ENCODE measurements at regions not wholly inside any gene's neighbourhood (a gene's known extent, or its start where the extent isn't known, plus 50 kb on each side); places are given as distances from the start of the nearest gene placed in this dataset.

- DNase-seq: no peak
Measured at GRCh38 chr1:61627365-61627764, 97.6 kb downstream of the TM2D1 start.

DNA sequence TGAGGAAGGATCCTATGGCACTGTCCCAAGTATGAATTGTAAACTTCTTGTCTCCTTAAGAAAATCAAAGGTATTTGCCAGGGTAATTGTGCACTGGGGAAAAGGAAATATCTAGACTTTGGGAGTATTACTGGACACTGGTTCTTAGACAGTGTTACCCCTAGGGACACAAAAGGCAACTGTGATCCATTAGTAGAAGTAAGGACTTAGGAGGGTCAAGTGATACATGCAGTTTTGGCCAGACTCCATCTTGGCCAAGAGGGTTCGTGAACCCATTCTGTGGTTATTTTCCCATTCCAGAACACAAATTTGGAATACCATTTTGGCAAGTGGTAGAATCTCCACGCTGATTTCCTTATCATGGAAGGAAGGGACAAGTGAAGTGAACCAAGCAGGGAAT lies 98.1 kb downstream of the TM2D1 start:
- DNase-seq: no peak

DNA sequence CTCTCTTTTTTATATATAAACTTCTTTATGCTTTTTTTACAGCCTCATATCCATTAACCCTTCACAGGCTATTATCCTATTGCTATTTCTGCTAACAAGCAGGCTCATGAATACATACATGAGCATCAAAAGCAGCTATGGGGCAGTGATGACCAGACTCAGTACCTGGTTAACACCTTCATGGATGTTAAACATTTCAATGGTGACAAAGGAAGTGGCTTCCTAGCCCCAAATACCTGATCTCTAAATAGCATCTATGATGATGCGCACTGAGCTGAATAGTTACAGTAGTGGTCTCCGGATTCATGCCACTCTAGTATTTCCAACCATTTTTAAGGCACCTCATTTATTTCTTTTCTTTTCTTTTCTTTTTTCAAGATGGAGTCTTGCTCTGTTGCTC lies 101.1 kb downstream of the TM2D1 start:
- no peak for DNase-seq

DNA sequence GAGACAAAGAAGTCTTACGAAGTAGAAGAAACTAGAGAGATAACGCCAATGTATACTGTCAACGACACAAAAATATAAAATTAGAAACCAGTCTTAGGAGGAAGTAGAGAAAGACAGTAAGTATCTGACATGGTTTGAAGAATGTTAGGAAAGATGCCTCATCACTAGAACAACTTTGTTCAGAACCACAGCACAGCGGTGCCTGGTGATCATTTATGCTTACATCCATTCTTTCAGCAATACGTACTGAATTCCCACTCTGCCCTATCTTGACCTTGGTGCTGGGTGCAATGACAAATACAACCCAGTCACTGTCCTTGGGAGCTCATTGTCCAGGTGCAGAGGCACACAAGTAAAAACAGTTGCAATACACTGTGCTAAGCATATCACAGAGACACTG lies 104.4 kb downstream of the TM2D1 start:
- no peak for DNase-seq

- DNase-seq: no peak
Measured at GRCh38 chr1:61618755-61619154, 106.2 kb downstream of the TM2D1 start.

DNA sequence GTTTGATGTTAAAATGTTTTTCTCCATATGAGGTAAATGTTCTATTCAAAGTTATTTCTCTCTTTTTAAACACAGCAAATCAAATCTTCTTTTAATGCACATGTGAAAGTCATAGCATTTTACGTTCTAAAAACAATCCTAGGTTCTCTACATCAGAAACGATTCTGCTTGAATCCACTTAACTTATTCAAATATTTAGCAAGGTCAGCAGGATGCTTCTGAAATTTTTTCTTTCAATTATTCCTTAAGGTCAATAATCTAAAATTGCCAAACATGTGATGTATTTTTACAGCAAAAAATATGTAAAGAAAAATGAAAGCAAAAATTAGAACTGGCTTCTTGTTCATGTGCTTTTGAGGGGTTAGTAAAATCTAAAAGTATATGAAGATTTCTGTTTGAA lies 106.7 kb downstream of the TM2D1 start:
- DNase-seq: no peak

DNA sequence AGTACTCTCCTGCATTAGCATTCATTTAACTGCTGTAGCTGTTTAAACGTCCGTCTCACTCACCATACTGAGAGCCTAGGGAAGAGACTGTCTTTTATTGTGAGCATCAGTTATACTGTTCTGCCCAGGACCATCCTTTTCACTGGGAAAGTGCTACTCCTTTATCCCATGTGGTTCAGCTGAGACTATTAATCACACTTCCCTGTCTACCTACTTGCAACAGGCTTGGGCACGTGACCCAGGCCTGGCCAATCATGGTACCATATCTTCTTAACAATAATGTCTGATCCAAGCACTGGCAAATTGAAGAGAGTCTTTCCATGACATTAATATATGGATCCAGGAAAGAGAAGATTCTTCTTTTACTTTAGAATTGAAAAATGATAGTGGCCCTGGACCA lies 108.1 kb downstream of the TM2D1 start:
- no peak for DNase-seq

DNA sequence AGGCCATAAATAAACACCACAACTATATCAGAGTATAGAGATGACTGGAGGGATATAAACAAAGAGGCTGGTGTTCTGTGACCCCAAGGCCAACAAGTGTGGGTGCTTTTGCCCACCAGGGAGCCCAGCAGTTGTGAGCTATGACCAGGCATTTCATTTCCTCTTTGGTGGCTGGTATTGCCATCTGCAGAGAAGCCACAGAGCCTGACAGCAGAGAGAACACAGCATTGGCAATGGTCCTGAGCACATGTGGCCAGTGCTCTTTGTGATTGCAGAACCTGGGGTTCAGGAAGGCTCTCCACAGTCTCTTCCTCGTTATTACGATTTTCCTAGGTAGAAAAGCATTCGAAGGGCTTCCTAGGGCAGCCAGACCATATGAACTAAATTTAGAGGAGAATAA lies 112.3 kb downstream of the TM2D1 start:
- no peak for DNase-seq

- DNase-seq: no peak
Measured at GRCh38 chr1:61609040-61609439, 115.9 kb downstream of the TM2D1 start.

- no peak for DNase-seq
Measured at GRCh38 chr1:61607448-61607847, 117.5 kb downstream of the TM2D1 start.

GRCh38 chr1:61606448-61607312 lies 118.3 kb downstream of the TM2D1 start:
- no peak for DNase-seq

GRCh38 chr1:61605607-61606321 lies 119.2 kb downstream of the TM2D1 start:
- DNase-seq: no peak

GRCh38 chr1:61604684-61605083 lies 120.3 kb downstream of the TM2D1 start:
- DNase-seq: no peak

- no peak for DNase-seq
Measured at GRCh38 chr1:61604261-61604660, 120.7 kb downstream of the TM2D1 start.

GRCh38 chr1:61602663-61603062 lies 122.3 kb downstream of the TM2D1 start:
- no peak for DNase-seq

- no peak for DNase-seq
Measured at GRCh38 chr1:61597601-61598000, 127.3 kb downstream of the TM2D1 start.

- no peak for DNase-seq
Measured at GRCh38 chr1:61593331-61593730, 131.6 kb downstream of the TM2D1 start.

GRCh38 chr1:61591351-61591750 lies 133.6 kb downstream of the TM2D1 start:
- no peak for DNase-seq

GRCh38 chr1:61588736-61589672 lies 135.9 kb downstream of the TM2D1 start:
- DNase-seq: peak; percentile 58 to 71

DNA sequence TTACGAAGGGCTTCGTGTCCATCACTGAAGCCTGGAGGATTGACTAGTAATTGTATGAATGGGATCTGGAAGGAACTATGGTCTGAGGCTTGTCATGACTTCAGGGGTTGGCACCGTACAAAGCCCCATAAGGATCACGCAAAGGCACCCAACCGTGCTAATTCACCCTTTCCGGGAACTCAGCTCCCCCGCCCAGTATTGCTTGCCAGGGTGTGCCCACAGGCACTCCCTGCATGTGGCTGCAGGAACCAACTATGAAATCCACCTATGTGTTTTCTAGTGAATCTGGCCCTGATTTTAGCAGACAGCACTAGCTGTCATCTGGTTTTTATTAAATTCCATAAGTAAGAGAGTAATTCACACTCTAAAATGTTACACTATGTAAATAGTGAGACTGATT lies 139.2 kb downstream of the TM2D1 start:
- DNase-seq: peak in 1 of 2 experiments; percentile 20

DNA sequence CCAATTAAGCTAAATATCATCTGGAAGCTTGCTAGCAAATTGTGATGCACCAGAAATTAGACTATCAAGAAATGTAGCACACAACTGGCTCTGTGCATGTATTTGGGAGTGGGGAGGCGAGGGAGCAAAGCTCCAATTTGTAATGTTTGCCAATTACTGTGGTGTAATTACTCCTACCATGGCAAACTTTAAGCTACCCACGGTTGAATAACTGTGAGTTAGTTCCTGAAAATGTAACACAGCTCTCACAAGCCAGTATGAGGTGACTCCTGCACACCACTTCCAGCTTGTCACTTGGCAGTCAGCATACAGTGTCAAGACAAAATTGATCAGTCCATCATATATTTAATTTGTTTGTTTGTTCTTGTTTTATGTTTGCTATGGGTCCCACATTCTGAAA lies 141.2 kb downstream of the TM2D1 start:
- no peak for DNase-seq

DNA sequence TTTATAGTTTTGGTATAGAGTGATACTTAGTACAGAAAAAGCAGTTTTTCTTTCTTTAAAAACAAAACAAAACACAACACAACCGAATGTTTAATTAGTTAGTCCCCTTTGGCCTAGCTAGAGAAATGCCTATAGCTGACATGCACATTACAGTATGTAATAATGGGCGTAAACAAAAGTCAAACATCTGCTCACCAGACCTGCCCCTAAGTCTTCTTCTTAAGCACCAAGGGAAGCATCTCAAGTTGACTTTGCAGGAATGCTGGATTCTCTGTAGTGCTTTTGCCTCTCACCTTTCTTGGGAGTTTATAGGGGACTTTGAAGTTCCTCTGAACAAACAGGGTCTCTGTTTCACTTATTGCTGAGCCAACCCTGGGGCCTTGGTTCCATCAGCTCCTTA lies 143.7 kb downstream of the TM2D1 start:
- DNase-seq: no peak

DNA sequence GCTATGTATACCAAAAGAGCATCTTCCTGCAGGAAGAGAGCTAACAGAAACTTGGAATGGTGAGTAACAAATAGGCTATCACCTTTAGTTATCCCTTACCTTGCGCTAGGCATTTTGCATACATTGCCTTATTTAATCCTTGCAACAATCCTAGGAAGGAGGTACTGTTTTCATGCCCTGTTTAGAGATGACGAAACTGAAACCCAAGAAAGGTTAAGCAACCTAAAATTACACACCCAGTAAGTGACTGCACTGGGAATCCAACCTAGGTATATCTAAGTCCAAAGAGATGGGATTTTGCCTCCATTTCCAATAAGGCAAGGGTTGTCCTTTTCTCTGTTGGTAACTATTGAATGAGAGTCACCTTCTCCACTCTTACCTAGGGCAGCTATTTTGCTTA lies 144.5 kb downstream of the TM2D1 start:
- no peak for DNase-seq

Data from NCI-H446 (cell line).